HepG2 (cell line): ENCODE measurements at regions not wholly inside any gene's neighbourhood (a gene's known extent, or its start where the extent isn't known, plus 50 kb on each side); places are given as distances from the start of the nearest gene placed in this dataset.
A peak's percentile ranks its signal among the peaks of the same experiment; 100 is the strongest.

Experiments used
- ATAC-seq: fragments of 200-7000 bp; cut with Tn5 transposase; 3 replicates; pipeline ENCODE4 v1.9.1; 2020; ENCODE audit warnings: mild to moderate bottlenecking, moderate library complexity
- BruUV-seq: library from RNA; stranded (reverse); fragments of 400-500 nt; replicated peaks from 2 replicates; lab custom pipeline; 2021; lab: Mats Ljungman, UMichigan
- CTCF ChIA-PET: fragments of 300-600 bp; formaldehyde crosslinking; extraction: SDS; loops from one replicate; lab custom pipeline; 2021; ENCODE audit warnings: low total read pairs, inconsistent platforms, low intra/inter-chr PET ratio; lab: Yijun Ruan, JAX
- POLR2A ChIA-PET: fragments of 350-600 bp; sonication (Branson Sonifier 250); formaldehyde crosslinking; loops from one replicate; lab custom pipeline; 2020; ENCODE audit warnings: antibody characterized with exemption, inconsistent platforms; lab: Yijun Ruan, JAX
- DNase-seq: peaks from one replicate; pipeline ENCODE4 v3.0.0-alpha.2; 2015; ENCODE audit warnings: low spot score
- FAIRE-seq: peaks from 3 replicates; lab custom pipeline; 2011; peaks lifted over from hg19 to GRCh38; lab: Jason Lieb, UNC
- H2AFZ ChIP-seq: one replicate; pipeline ENCODE4 v1.6.1; 2011; ENCODE audit warnings: low read length, inconsistent platforms
- H3K27ac ChIP-seq: fragments of 300-600 bp; 3 replicates; pipeline ENCODE4 v1.8.0; 2011; ENCODE audit warnings: mixed run types, mild to moderate bottlenecking, mixed read lengths, low read length, inconsistent platforms; ENCODE audit not compliant: insufficient read depth; ENCODE audit errors: extremely low read length
- H3K27me3 ChIP-seq, 2 experiments: fragments of 200-600 bp in 1 of 2; 2 replicates in 1 of 2; 3 replicates in 1 of 2; pipeline versions ENCODE4 v1.6.0 to v1.8.0; 2011; ENCODE audit warnings: low read length in 2 of 2, mild to moderate bottlenecking in 2 of 2, moderate library complexity in 2 of 2, inconsistent platforms in 1 of 2; ENCODE audit not compliant: insufficient read depth in 2 of 2, control insufficient read depth in 1 of 2
- H3K36me3 ChIP-seq, 2 experiments: fragments of 200-600 bp in 1 of 2; replicated peaks in 1 of 2; 2 replicates in 1 of 2; 3 replicates in 1 of 2; pipeline versions ENCODE4 v1.5.1 to v1.8.0; 2011; ENCODE audit warnings: low read length in 2 of 2, inconsistent platforms in 1 of 2; ENCODE audit not compliant: insufficient read depth in 2 of 2, control insufficient read depth in 1 of 2
- H3K4me1 ChIP-seq: 2 replicates; pipeline ENCODE4 v1.5.1; 2012; ENCODE audit warnings: low read length, inconsistent platforms; ENCODE audit not compliant: insufficient read depth
- H3K4me2 ChIP-seq: 2 replicates; pipeline ENCODE4 v1.6.0; 2011; ENCODE audit warnings: low read depth, low read length, inconsistent platforms
- H3K4me3 ChIP-seq, 3 experiments: fragments of 200-600 bp in 1 of 3; sonication (generic), shearing (Covaris generic) in 1 of 3; replicated peaks in 1 of 3; 2 replicates each; pipeline ENCODE4 v1.5.1; 2011 to 2016; ENCODE audit warnings: low read length in 3 of 3, inconsistent platforms in 2 of 3, low read depth in 2 of 3, mild to moderate bottlenecking in 2 of 3, control low read depth in 1 of 3, mixed read lengths in 1 of 3; ENCODE audit not compliant: insufficient read depth in 1 of 3
- H3K79me2 ChIP-seq: one replicate; pipeline ENCODE4 v1.6.1; 2011; ENCODE audit warnings: low read length, inconsistent platforms; ENCODE audit not compliant: insufficient read depth
- H3K9ac ChIP-seq: 2 replicates; pipeline ENCODE4 v1.6.0; 2011; ENCODE audit warnings: mild to moderate bottlenecking, low read depth, low read length, inconsistent platforms; ENCODE audit not compliant: insufficient read depth
- H3K9me3 ChIP-seq: 2 replicates; pipeline ENCODE4 v1.5.1; 2012; ENCODE audit warnings: mild to moderate bottlenecking, low read length
- H4K20me1 ChIP-seq: 2 replicates; pipeline ENCODE4 v1.6.0; 2011; ENCODE audit warnings: inconsistent platforms, mild to moderate bottlenecking, low read length, moderate library complexity; ENCODE audit not compliant: insufficient read depth
- BRCA1 ChIP-seq: sonication (generic); formaldehyde crosslinking; IDR thresholded peaks from 2 replicates; pipeline ENCODE4 v1.4.0; 2020; ENCODE audit warnings: missing genetic modification reagents
- E2F1 ChIP-seq: sonication (generic); formaldehyde crosslinking; IDR thresholded peaks from 2 replicates; pipeline ENCODE4 v1.5.0; 2020; ENCODE audit warnings: missing genetic modification reagents
- MBNL3 ChIP-seq: fragments of 250-450 bp; sonication (Bioruptor Pico); conservative IDR thresholded peaks from 2 replicates; pipeline ENCODE4 v1.8.0; 2022; ENCODE audit warnings: mild to moderate bottlenecking, inconsistent platforms
- MED1 ChIP-seq: sonication (generic); formaldehyde crosslinking; IDR thresholded peaks from 2 replicates; pipeline ENCODE4 v1.4.0; 2020; ENCODE audit warnings: missing genetic modification reagents
- NONO ChIP-seq, 2 experiments: fragments of 450-650 bp in 1 of 2; sonication (generic) in 1 of 2; formaldehyde crosslinking in 1 of 2; IDR thresholded peaks in 1 of 2; conservative IDR thresholded peaks in 1 of 2; 2 replicates each; pipeline versions ENCODE4 v1.6.1 to v1.8.0; 2017 to 2022; ENCODE audit warnings: mild to moderate bottlenecking in 1 of 2, missing genetic modification reagents in 1 of 2, moderate library complexity in 1 of 2
- POGZ ChIP-seq: sonication (generic); formaldehyde crosslinking; IDR thresholded peaks from 2 replicates; pipeline ENCODE4 v1.4.0; 2020; ENCODE audit warnings: mild to moderate bottlenecking, missing genetic modification reagents
- RFX1 ChIP-seq: fragments of 450-650 bp; IDR thresholded peaks from 2 replicates; pipeline ENCODE4 v1.6.1; 2017
- TCF7 ChIP-seq: sonication (generic); IDR thresholded peaks from 2 replicates; pipeline ENCODE4 v1.6.1; 2016; ENCODE audit warnings: antibody characterized with exemption, low read depth
- ZBTB21 ChIP-seq: sonication (generic); formaldehyde crosslinking; IDR thresholded peaks from 2 replicates; pipeline ENCODE4 v1.4.0; 2020; ENCODE audit warnings: missing genetic modification reagents
- ZNF761 ChIP-seq: sonication (generic); formaldehyde crosslinking; conservative IDR thresholded peaks from 2 replicates; pipeline ENCODE4 v1.4.0; 2020; ENCODE audit warnings: mild to moderate bottlenecking, missing genetic modification reagents
- ZSCAN12 ChIP-seq: sonication (generic); formaldehyde crosslinking; IDR thresholded peaks from 2 replicates; pipeline ENCODE4 v1.9.0; 2021; ENCODE audit warnings: mild to moderate bottlenecking, missing genetic modification reagents
- WGBS: methylation state at CpG from one replicate; pipeline ENCODE4 v1.1.6; 2017; ENCODE audit warnings: low lambda C conversion rate; 5-methylcytosine and 5-hydroxymethylcytosine counted together
- in situ Hi-C: cut with HindIII; loops from 2 replicates; pipeline ENCODE4 v1.10.0; 2017; ENCODE audit warnings: low pct_unique_long_range_greater_than_20kb; ENCODE audit not compliant: extremely low pct_ligation_motif_present
- intact Hi-C: fragments of 100-400 bp; cut with micrococcal nuclease; formaldehyde crosslinking; loops from one replicate; pipeline ENCODE4 v1.10.0; 2022; ENCODE audit not compliant: unreplicated experiment
- TF ChIP-seq, protein P1 (sequence below): sonication (generic); formaldehyde crosslinking; IDR thresholded peaks from 2 replicates; pipeline ENCODE4 v1.4.0; 2020; ENCODE audit warnings: missing genetic modification reagents
- TF ChIP-seq, protein P2 (sequence below): IDR thresholded peaks from 2 replicates; pipeline ENCODE4 v1.4.0; 2020; ENCODE audit warnings: mild to moderate bottlenecking, missing genetic modification reagents
- TF ChIP-seq, protein P3 (sequence below): sonication (generic); formaldehyde crosslinking; IDR thresholded peaks from 2 replicates; pipeline ENCODE4 v1.8.1; 2023; ENCODE audit warnings: missing genetic modification reagents, mild to moderate bottlenecking, borderline replicate concordance

DNA sequence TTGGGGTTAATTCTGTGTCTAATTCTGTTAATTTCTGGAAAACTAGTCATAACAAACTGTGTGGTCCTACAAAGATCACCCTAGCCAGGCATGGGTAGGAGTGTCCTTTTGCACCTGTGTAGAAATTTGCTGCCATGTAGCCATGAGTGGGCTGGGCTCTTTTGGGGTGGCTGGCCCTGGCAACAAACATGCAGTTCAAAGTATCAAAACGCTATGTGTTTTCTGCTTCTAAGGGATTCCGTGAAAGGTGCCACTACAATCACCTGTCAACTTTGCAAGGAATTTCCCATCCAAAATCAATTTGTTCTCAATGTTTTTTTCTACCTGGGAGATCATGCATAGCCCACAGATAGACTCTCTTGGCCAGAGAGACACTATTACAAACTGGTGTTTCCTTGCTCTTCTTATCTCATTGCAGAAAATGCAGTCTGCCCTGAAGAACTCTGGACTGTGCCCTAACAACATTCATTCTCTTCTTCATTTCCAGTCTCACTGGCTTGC is 537.7 kb upstream of the ID2 start:
- in situ Hi-C loops (no loop called here), intact Hi-C loops (no loop called here)
- H3K4me3 ChIP-seq = no peak overlapping the region
- H3K27ac ChIP-seq = peak overlapping the region; percentile 42
- peak; percentile 34 for DNase-seq
- H3K36me3 ChIP-seq = no peaks in the 10 kb centered on the region; a peak in 1 of 5 replicates
- peaks cover 3% of the 10 kb centered on the region for H3K79me2 ChIP-seq
- H3K27me3 ChIP-seq = no peaks in the 10 kb centered on the region
- CTCF ChIA-PET = no interaction called here
- no TSS peak for BruUV-seq
- H3K4me1 ChIP-seq = peaks cover 69% of the 10 kb centered on the region
- no peaks in the 10 kb centered on the region for H4K20me1 ChIP-seq
- POLR2A ChIA-PET = no interaction called here
- WGBS = 31% methylated on average over 2 of the region's 2 CpGs
- peak overlapping the region; percentile 29; the same call in 1 of the 2 replicates for H3K4me2 ChIP-seq
- peak; percentile 39 for ATAC-seq
- H2AFZ ChIP-seq = no peak overlapping the region
- H3K9ac ChIP-seq = no peak overlapping the region
- H3K9me3 ChIP-seq = no peaks in the 10 kb centered on the region
- FAIRE-seq = no peak
- TF ChIP-seq ZNF761 (CRISPR knock-in tag) = 0 out of 2 replicates have a peak, but pooled peaks have one; percentile 31
- TF ChIP-seq BRCA1 (CRISPR knock-in tag) = 0 out of 2 replicates have a peak, but pooled peaks have one; percentile 11
- TF ChIP-seq, protein P1, sequence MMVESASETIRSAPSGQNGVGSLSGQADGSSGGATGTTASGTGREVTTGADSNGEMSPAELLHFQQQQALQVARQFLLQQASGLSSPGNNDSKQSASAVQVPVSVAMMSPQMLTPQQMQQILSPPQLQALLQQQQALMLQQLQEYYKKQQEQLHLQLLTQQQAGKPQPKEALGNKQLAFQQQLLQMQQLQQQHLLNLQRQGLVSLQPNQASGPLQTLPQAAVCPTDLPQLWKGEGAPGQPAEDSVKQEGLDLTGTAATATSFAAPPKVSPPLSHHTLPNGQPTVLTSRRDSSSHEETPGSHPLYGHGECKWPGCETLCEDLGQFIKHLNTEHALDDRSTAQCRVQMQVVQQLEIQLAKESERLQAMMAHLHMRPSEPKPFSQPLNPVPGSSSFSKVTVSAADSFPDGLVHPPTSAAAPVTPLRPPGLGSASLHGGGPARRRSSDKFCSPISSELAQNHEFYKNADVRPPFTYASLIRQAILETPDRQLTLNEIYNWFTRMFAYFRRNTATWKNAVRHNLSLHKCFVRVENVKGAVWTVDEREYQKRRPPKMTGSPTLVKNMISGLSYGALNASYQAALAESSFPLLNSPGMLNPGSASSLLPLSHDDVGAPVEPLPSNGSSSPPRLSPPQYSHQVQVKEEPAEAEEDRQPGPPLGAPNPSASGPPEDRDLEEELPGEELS (CRISPR knock-in tag) = no peak
- TF ChIP-seq ZBTB21 = no peak
- peak; percentile 45 for TF ChIP-seq MED1 (CRISPR knock-in tag)
- no peak for TF ChIP-seq RFX1
- no peak for TF ChIP-seq NONO (IDR thresholded peaks at IDR 0.05)
- TF ChIP-seq NONO (CRISPR knock-in tag; conservative IDR thresholded peaks at IDR 0.05) = no peak
- TF ChIP-seq MBNL3 (CRISPR knock-in tag) = no peak
- TF ChIP-seq, protein P2, sequence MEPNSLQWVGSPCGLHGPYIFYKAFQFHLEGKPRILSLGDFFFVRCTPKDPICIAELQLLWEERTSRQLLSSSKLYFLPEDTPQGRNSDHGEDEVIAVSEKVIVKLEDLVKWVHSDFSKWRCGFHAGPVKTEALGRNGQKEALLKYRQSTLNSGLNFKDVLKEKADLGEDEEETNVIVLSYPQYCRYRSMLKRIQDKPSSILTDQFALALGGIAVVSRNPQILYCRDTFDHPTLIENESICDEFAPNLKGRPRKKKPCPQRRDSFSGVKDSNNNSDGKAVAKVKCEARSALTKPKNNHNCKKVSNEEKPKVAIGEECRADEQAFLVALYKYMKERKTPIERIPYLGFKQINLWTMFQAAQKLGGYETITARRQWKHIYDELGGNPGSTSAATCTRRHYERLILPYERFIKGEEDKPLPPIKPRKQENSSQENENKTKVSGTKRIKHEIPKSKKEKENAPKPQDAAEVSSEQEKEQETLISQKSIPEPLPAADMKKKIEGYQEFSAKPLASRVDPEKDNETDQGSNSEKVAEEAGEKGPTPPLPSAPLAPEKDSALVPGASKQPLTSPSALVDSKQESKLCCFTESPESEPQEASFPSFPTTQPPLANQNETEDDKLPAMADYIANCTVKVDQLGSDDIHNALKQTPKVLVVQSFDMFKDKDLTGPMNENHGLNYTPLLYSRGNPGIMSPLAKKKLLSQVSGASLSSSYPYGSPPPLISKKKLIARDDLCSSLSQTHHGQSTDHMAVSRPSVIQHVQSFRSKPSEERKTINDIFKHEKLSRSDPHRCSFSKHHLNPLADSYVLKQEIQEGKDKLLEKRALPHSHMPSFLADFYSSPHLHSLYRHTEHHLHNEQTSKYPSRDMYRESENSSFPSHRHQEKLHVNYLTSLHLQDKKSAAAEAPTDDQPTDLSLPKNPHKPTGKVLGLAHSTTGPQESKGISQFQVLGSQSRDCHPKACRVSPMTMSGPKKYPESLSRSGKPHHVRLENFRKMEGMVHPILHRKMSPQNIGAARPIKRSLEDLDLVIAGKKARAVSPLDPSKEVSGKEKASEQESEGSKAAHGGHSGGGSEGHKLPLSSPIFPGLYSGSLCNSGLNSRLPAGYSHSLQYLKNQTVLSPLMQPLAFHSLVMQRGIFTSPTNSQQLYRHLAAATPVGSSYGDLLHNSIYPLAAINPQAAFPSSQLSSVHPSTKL (CRISPR knock-in tag) = peak; percentile 11; the same call in 1 of the 2 replicates
- 0 out of 2 replicates have a peak, but pooled peaks have one; percentile 55 for TF ChIP-seq ZSCAN12 (CRISPR knock-in tag)
- peak; percentile 37; the same call in 1 of the 2 replicates for TF ChIP-seq POGZ (CRISPR knock-in tag)
- TF ChIP-seq, protein P3, sequence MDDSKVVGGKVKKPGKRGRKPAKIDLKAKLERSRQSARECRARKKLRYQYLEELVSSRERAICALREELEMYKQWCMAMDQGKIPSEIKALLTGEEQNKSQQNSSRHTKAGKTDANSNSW (CRISPR knock-in tag) = no peak
- peak; percentile 24; the same call in 1 of the 2 replicates for TF ChIP-seq TCF7
- TF ChIP-seq E2F1 (CRISPR knock-in tag) = no peak
